ENCODE measurements at regions not wholly inside any gene's neighbourhood (a gene's known extent, or its start where the extent isn't known, plus 50 kb on each side); places are given as distances from the start of the nearest gene placed in this dataset.
"Not testable (repeated sequence)": the region's sequence is repeated elsewhere in the genome, so short reads cannot be mapped to it uniquely, and the experiment has no call there.

DNA sequence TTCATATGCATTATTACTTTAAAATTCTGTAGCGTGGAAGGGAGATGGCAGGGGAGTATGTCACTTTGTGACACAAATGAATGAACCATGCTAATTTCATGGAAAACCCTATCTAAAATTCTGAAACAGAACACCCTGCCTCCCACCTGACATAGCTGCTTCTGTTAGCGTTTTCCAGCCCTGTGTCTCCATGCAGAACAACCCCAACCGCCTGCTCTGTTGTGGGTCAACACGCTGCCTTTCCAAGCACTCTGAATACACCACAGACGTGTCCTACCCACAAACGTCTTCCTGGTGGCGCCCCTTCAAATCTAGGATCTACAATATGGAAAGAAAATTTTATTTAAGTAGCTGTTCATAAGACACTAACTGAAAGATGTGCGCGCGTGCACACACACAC lies 238.6 kb downstream of the TRIML1 start:
- no peak for DNase-seq

DNA sequence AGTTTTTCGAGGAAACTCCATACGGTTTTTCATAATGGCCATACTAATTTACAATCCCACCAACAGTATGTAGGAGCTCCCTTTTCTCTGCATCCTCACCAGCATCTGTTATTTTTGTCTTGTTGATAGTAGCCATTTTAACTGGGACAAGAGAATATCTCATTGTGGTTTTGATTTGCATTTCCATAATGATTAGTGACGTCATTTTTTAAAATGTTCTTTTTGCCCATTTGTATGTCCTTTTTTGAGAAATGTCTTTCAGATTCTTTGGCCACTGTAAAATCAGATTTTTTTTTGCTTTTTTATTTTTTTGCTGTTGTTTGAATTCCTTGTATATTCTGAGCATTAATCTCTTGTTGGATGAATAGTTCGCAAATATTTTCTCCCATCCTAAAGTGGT lies 243.9 kb downstream of the TRIML1 start:
- no peak for DNase-seq

DNA sequence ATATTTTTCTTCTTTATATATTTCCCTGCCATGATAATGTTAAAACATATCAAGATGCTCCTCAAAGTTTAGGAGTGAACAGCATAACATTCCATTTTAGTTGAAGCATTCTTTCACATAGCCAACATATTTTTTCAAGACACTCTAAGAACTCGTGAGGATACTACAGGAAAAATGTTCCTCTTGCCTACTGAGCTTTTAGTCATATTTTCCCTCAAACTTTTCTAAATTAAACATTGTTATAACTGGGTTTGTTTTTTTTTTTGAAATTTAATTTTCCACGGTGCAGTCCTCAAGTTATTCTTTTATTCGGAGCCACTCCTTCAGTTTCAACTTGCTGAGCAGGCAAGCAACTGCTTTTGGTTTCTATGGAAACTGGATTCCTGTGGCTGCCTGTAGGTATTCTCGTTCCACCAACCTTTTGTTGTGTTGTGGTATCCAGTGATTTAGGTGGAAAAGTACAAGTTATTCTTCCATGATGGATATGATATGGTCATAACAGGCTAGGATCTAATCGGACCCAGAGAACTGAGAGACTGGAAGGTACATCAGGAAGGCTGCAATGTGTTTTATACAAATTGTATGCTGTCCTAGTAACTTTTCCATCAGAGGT lies 248.0 kb downstream of the TRIML1 start:
- no peak for DNase-seq

DNA sequence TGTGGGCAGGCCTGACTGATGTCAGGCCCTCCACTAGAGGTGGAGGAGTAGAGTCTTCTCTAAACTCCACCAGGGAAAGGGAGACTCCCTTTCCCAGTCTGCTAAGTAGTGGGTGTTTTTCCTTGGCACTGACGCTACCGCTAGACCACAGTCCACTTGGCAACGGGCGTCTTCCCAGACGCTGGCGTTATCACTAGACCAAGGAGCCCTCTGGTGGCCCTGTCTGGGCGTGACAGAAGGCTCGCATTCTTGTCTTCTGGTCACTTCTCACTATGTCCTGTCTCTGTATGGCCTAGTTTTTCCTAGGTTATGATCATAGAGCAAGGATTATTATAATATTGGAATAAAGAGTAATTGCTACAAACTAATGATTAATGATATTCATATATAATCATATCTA lies 252.1 kb downstream of the TRIML1 start:
- DNase-seq: not testable (repeated sequence)

DNA sequence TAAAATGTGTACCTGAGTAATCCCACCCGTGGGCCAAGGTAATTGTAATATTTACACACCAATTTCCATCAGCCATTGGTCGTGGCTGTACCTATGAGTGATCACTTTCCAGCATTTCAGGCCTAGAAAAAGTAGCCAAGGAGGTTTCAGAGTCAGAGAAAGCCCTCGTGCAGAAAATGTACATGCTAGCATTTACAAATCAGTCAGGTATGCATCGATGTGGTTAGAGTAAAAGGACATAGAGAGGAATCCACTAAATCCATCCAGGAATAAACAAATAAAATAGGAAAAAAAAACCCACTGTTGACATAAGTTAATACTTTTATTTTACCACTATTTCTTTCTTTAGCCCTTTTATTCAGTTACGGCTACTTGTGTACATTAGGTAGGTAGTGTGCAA lies 256.8 kb downstream of the TRIML1 start:
- no peak for DNase-seq

DNA sequence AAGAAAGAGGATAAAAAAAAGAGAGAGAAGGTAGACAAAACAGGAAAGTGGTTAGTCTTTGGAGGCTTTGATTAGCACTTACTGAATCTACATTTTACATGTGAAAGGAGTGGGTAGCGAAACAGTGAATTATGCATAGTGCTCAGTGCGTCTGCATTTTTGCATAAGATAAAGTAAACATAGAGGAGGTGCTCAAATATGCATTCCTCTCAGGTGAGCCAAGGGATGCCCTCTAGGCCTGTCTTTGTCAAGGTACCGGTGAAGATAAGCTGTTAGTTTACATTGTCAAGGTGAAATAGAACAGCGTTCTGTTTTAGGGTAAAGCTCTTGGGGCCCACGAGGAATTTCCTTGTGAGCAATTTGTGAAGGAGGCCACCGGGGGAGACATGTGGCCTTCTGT lies 260.6 kb downstream of the TRIML1 start:
- DNase-seq: no peak

DNA sequence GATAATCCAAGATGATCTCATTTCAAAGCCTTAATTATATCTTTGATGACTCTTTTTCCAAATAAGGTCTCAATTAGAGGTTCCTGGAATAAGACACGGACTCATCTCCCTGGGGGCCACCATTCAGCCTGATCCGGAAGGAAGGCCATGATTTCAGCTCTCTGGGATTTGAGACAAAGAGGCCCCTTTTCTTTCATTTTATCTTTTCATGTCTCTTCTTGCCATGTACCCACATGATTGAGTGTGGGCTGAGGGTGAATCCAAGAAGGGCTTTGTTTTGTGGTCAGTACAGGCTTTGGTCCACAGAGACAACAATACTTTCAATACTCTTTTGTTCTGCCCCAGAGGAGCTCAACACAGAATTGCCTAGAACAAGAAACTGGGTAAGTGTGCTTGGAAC lies 261.2 kb downstream of the TRIML1 start:
- DNase-seq: no peak

DNA sequence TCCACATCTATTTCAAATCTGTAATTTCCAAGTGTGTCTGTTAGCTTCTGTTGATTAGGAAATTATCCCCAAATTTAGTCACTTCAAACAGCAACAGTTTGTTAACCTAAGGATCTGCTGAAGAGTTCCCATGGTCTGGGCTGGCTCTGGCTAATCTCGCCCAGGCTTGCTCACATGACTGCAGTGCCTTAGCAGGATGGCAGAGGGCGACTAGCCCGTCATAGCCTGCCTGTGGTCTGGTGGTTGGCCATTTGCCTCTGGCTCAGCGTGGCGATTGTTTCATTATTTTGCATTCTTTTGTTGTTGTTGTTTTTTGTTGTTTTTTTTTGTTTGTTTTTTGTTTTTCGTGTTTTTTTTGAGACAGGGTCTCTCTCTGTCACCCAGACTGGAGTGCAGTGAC lies 264.0 kb downstream of the TRIML1 start:
- no peak for DNase-seq

DNA sequence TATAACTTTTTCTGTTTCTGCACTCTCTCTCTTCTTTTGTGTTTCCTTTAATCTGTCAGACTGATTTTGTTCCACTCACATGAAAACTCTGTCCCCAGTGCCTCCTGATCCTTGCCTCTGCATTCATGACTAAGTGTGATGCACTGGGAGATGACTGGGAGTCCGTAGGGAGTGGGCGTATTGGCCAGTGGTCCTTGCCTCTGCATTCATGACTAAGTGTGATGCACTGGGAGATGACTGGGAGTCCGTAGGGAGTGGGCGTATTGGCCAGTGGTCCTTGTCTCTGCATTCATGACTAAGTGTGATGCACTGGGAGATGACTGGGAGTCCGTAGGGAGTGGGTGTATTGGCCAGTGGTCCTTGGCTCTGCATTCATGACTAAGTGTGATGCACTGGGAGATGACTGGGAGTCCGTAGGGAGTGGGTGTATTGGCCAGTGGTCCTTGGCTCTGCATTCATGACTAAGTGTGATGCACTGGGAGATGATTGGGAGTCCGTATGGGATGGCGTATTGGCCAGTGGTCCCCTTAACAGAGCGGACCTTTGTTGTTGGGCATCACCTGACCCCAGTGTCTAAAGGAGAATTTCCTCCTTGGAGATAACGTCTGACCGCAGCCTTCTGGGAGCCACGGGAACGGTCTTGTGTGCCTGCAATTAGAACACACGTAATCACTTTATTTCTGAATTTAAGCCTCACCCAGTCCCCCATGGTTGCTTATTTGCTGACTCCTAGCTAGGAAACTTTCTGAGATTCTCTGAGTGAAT lies 266.0 kb downstream of the TRIML1 start:
- DNase-seq: not testable (repeated sequence)

DNA sequence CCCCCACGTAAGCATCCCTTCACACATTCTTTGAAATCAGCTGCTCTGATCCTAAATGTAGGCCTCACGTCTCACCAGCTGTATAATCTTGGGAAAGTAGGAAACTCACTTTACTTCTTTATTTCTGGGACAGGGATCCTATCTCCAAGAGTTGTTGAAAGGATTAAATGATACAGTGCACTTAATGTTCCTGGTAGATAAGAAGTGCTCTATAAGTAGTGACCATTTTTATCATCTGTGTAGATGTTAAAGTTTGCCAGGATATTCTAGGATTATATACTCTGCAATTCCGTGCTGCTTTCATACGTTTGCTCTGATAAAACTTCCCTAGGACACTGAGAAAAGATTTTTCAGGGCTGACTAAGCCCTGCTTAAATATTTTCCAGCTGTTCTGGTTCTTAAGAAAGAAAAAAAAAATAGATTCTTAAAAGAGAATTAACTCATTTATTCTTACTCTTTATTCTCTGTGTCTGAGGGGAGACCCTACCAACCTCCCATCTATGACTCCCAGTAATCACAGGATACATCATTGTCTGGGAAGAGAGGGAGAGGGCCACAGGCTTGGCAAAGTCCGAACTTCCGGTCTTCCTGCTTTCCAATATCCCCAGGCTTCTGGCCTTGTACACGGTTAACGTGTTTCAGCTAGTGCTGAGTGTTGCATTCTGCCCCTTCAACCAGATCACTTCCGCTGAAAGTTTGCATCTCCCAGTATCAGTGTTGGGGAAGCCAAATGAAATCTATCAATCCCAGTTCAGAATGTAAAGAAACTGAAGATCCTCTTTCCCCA lies 269.2 kb downstream of the TRIML1 start:
- DNase-seq: no peak

DNA sequence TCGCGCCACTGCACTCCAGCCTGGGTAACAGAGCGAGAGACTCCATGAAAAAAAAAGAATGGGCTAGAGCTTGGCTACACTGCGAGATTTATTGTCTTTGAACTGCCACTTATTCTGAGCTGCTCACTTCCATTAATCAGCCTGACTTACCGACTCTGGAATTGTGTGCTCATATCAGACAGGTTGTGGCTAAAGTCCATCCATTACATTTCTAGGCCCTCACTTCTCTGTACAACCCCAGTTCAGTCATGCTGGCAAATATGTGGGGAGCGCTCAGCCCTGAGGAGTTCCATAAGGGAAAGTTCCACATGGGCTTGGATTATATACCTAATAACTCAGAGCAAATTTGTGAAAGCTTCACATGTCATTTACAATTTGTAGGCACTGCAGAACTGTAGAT lies 270.6 kb downstream of the TRIML1 start:
- no peak for DNase-seq

DNA sequence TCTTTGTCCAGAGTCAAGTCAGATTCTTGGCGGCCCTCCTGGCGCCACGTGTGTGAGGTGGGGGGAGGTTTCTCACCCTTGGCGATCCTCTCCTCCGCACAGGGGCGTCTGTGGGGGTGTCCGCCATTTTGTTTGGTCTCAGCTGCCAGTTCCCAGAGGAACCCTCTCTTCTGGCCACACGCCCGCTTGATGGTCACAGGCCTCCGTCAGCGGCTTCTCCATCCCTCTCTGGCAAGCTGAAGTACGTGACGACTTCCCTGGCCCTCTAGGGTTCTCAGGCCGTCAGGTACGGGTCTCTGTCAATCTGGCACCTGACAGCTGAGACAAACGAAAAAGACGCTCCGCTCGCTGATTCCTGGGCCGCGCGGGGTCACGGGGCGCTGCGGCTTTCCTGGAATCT lies 272.6 kb downstream of the TRIML1 start:
- no peak for DNase-seq

DNA sequence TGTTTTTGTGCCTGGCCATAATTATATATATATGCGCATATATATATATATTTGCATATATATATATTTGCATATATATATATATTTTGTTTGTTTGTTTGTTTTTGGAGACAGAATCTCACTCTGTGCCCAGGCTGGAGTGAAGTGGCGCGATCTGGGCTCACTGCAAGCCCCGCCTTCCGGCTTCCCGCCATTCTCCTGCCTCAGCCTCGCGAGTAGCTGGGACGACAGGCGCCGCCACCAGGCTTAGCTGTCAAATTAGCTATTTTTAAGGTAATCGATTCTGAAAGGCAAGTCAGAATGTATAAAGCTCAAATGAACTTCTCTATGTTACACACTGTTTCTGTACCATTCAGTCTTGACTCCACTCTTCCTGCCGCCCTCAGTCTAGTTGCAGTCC lies 273.3 kb downstream of the TRIML1 start:
- DNase-seq: peak; percentile 16

DNA sequence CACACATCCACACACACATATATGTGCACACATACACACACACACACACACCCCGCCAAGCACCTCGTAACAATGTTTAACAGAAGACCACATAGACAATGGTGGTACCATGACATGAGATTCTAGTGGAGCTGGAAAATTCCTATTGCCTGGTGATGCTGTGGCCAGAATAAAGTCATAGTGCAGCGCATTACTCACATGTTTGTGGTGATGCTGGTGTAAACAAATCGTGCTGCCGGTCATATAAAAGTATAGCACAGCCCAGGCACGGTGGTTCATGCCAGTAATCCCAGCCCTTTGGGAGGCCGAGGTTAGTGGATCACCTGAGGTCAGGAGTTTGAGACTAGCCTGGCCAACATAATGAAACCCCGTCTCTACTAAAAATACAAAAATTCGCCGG lies 275.2 kb downstream of the TRIML1 start:
- no peak for DNase-seq

DNA sequence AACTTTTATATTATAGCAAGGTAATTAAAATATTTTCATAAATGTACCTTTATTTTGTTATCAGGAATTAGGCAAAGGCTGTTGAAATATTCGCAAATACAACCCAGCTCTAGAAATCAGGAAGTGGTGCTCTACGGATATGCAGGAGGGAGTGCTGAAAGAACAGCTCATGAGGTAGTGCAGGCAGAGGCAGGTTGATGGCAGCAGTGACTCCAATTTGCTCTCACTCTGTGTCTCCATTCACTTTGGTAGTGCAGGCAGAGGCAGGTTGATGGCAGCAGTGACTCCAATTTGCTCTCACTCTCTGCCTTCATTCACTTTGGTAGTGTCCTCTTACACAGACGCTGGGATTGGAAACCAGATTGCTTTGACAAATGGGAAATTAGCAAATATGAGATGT lies 277.9 kb downstream of the TRIML1 start:
- DNase-seq: no peak

DNA sequence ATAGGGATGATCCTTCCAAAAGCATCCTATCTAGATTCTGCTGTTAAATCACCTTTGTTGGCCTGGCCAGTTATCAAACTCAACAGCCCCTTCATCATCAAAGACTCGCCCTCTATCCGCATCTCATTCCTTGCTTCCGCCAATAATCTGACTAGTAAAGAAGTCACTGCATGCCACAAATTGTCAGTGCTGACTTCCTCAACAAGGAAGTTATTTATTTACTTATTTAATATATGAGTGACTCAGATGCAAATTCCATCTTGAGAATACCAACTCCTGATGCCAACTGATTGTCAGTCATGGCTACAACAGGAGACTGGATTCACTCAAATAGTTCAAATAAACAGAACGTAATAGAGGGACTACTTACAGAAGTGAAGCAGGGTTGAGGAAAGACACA lies 283.8 kb downstream of the TRIML1 start:
- no peak for DNase-seq

DNA sequence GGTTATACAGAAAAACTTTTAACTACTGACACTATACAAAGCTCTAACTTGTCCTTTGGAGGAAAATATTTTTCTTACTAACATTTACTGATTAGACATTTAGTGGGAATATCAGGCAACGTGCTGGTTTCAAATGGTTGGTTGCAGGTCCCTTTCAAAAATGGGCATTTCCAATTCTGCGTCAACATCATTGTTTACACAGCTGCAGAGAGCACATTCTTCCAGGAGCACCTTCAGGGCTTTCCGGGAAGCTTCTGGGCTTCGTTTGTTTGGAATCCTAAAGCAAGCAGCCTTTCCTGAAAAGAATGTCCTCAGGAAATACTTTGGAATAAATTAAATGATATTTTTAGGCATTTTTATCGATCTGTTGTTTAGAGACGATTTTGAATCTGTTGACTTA lies 289.7 kb downstream of the TRIML1 start:
- no peak for DNase-seq

DNA sequence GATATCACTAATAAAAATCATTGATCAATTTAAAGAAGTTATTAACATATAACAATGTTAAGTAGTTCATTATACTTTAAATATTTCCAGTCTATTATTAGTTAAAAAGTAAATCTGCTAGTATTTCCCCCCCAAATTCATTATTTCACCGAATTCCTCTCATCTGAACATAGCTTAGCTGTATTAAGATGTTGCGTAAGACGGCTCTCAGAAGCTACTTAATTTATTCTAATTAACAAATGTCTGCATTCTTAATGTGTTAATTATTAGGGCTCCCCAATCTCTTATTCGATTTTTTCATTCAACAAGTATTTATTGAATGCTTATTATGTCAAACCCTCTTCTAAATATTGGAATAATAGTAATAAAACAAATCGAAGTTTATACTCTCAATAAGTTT lies 290.7 kb downstream of the TRIML1 start:
- DNase-seq: no peak

DNA sequence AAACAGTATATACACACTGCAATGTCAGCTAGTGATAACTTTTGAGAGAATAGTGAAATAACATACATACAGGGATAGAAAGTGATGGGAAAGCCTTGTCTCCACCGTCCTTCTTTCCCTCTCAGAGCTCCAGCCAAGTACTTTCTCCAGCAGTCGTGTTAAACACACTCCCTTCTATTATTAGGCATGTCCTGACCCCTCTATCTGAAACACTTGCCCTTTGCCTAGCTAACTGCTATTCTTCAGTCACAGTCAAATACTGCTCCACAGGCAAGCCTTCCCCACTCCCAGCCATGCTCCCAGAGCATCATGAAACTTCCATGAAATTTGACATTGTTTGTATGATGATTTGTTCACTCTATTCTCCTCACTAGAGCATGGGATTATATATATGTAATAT lies 291.1 kb downstream of the TRIML1 start:
- no peak for DNase-seq

DNA sequence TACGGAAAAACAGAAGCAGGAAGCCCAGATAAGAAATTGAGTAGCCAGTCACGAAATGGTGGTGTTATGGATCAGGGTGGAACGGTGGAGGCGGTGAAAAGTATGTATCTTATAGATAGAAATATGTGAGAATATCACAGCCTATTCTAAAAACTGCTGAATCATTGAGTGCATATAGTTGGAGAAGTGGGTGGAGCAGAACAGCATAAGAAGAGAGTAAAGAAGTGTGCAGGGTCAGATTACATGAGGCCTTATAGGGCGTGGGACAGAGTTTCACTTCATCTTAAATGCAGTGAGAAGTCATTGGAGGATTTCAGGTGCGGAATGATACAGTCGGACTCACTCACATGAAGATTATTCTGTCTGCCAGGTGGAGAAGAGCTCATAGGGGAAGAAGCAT lies 293.1 kb downstream of the TRIML1 start:
- DNase-seq: no peak

DNA sequence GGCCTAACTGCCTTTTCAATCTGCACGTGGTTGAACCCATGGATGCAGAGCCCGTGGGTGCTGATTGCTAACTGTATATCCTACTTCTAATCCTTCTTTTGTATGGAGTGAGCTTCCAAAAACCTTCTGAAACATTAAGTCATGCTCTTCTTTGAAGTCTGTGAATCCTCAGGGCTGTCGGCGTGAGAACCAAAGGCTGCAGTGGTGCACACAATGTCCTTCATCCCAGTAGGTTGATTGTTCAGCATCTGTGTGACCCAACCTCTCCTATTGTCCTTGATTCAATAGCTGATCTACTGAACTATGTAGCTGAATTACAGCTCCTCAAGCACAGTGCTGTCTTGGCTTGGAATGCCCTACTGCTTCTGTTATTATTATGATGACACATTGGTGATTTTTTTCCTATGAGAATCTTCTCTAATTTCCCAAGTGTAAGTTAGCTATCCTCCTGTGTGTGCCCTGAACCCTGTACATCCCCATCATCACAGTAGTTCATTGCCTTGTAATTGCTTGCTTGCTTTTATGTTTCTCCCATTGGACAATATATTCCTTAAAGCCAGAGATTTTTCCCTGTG lies 294.6 kb downstream of the TRIML1 start:
- no peak for DNase-seq

DNA sequence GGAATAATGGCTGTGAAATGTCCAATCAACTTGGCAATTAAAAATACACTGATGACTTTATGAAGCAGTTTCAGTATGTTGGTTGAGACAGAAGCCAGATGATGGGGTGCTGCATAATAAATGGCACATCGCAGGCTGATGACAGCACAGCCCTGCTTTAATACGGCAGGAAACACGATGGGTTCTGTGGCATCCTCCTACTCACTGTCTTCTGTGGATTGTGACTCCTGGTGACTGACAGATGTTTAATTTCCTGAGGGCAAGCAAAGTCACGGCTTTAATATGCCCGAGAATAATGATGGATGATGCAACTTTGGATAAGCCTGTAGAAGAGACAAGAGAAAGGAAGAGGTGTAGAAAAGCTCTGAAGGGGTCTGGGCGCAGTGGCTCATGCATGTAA lies 295.4 kb downstream of the TRIML1 start:
- no peak for DNase-seq

DNA sequence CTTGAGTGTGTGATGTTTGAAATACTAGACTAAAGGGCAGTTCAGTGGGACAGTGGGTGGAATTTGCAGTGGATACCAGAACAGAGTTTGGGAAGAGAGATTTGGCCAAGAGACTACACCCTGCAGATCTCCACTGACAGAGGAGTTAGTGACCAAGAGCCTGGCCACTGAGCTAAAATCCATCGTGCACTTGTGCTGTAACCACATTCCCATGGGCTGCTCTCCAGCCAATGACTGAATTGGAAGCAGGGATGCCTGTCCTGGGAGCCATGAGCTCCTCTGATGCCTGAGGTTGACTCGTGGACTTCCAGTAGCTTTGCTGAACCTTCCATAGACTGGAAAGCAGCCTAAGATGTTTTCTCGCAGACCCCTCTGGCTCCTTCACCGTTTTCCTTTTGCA lies 296.1 kb downstream of the TRIML1 start:
- no peak for DNase-seq

DNA sequence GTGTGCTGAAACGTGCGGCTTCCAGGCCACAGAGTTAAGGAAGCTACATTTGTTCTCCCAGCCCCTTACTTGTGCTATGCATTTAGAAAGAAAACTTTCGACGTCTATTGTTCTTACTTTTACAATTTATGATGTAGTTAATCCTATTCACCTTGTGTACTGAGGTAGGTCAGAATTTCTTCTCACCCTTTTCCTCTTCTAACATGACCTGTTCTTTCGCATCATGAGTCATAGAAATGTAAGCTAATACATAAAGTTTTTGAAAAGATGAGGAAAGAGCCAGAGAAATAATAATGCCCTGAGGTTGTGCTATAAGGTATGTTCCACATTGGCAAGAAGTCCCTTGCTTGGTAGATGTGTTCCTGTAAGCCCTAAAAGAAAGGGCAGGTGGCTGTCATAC lies 298.3 kb downstream of the TRIML1 start:
- DNase-seq: no peak
